Lower lobe of right lung (tissue), 2 donors: ENCODE measurements at regions not wholly inside any gene's neighbourhood (a gene's known extent, or its start where the extent isn't known, plus 50 kb on each side); places are given as distances from the start of the nearest gene placed in this dataset.

Source experiments
- ATAC-seq, 2 donors: fragments of 200-7000 bp; cut with Tn5 transposase; one replicate each; pipeline ENCODE4 v1.9.1; 2020 to 2022; ENCODE audit warnings: mild to moderate bottlenecking in 2 of 2, moderate library complexity in 2 of 2
- DNase-seq: peaks from one replicate; pipeline ENCODE4 v3.0.0-alpha.2; 2020
- H3K27ac ChIP-seq: fragments of 200-600 bp; one replicate; pipeline ENCODE4 v1.8.0; 2022
- H3K27me3 ChIP-seq: fragments of 200-600 bp; one replicate; pipeline ENCODE4 v1.8.0; 2022; ENCODE audit warnings: low read depth
- H3K36me3 ChIP-seq: fragments of 200-600 bp; one replicate; pipeline ENCODE4 v1.8.0; 2022; ENCODE audit warnings: mild to moderate bottlenecking
- H3K4me1 ChIP-seq: fragments of 200-600 bp; one replicate; pipeline ENCODE4 v1.8.0; 2022
- H3K4me3 ChIP-seq: fragments of 200-600 bp; one replicate; pipeline ENCODE4 v1.8.0; 2022; ENCODE audit warnings: mild to moderate bottlenecking
- H3K9me3 ChIP-seq: fragments of 200-600 bp; one replicate; pipeline ENCODE4 v1.8.0; 2022
- CTCF ChIP-seq: fragments of 200-600 bp; IDR thresholded peaks from one replicate; pipeline ENCODE4 v1.8.0; 2022; ENCODE audit warnings: antibody characterized with exemption, mild to moderate bottlenecking
- intact Hi-C: fragments of 100-400 bp; cut with DNase I; formaldehyde crosslinking; loops from one replicate; pipeline ENCODE4 v1.11.0; 2022
- donor health status: DM: no; HTN: yes; CAD: no; lungs with severe emphysema.

- intact Hi-C loops = no loop called here
- no peak for DNase-seq
Observed at GRCh38 chr1:29523136-29523535, 286.8 kb downstream of the PTPRU start.

GRCh38 chr1:29521811-29522580, 285.7 kb downstream of the PTPRU start:
- no peaks in the 10 kb centered on the region for H3K36me3 ChIP-seq
- H3K27ac ChIP-seq = no peak overlapping the region
- no peaks in the 10 kb centered on the region for H3K9me3 ChIP-seq
- no peak overlapping the region for H3K4me3 ChIP-seq
- intact Hi-C loops = no loop called here
- ATAC-seq = no peak
- no peaks in the 10 kb centered on the region for H3K4me1 ChIP-seq
- H3K27me3 ChIP-seq = peaks cover 3% of the 10 kb centered on the region
- no peak for DNase-seq
- no peak for TF ChIP-seq CTCF

More at GRCh38 chr1:29523136-29523535, 286.8 kb downstream of the PTPRU start:
- Histone ChIP-seq H3K36me3 (no peaks in the 10 kb centered on the region), H3K27me3 (peaks cover 6% of the 10 kb centered on the region), H3K4me3 (no peak overlapping the region), H3K27ac (no peak overlapping the region), H3K4me1 (no peaks in the 10 kb centered on the region), H3K9me3 (no peaks in the 10 kb centered on the region)
- no peak for ATAC-seq
- no peak for TF ChIP-seq CTCF

- intact Hi-C loops = no loop called here
- no peaks in the 10 kb centered on the region for H3K36me3 ChIP-seq
- ATAC-seq = no peak
- no peaks in the 10 kb centered on the region for H3K4me1 ChIP-seq
- TF ChIP-seq CTCF = no peak
- no peak overlapping the region for H3K27ac ChIP-seq
- H3K9me3 ChIP-seq = no peaks in the 10 kb centered on the region
- peaks cover 3% of the 10 kb centered on the region for H3K27me3 ChIP-seq
- no peak for DNase-seq
- H3K4me3 ChIP-seq = no peak overlapping the region
Observed at GRCh38 chr1:29521438-29521715, 285.1 kb downstream of the PTPRU start.

GRCh38 chr1:29520571-29521437, 284.5 kb downstream of the PTPRU start:
- no peak for TF ChIP-seq CTCF
- Histone ChIP-seq H3K27ac (no peak overlapping the region), H3K36me3 (no peaks in the 10 kb centered on the region), H3K9me3 (no peaks in the 10 kb centered on the region), H3K27me3 (peaks cover 3% of the 10 kb centered on the region), H3K4me1 (no peaks in the 10 kb centered on the region), H3K4me3 (no peak overlapping the region)
- intact Hi-C loops = no loop called here
- DNase-seq (no peak), ATAC-seq (no peak)

- Histone ChIP-seq H3K4me1 (no peaks in the 10 kb centered on the region), H3K27ac (no peak overlapping the region), H3K36me3 (no peaks in the 10 kb centered on the region), H3K4me3 (no peak overlapping the region), H3K27me3 (peaks cover 3% of the 10 kb centered on the region), H3K9me3 (no peaks in the 10 kb centered on the region)
- no peak for TF ChIP-seq CTCF
- ATAC-seq (no peak), DNase-seq (no peak)
- intact Hi-C loops = no loop called here
Observed at GRCh38 chr1:29519788-29520110, 283.4 kb downstream of the PTPRU start.
